HL-60/S4 treated with retinoic acid at 250 ng/mL for 4 days and 3 days (cell line): ENCODE measurements at regions not wholly inside any gene's neighbourhood (a gene's known extent, or its start where the extent isn't known, plus 50 kb on each side); places are given as distances from the start of the nearest gene placed in this dataset.
"Not testable (repeated sequence)": the region's sequence is repeated elsewhere in the genome, so short reads cannot be mapped to it uniquely, and the experiment has no call there.

Source experiments
- in situ Hi-C: fragments of 300-500 bp; cut with MboI; formaldehyde crosslinking; loops from 2 replicates; pipeline ENCODE4 v1.7.0; 2022; ENCODE audit warnings: low sequenced_read_pairs

DNA sequence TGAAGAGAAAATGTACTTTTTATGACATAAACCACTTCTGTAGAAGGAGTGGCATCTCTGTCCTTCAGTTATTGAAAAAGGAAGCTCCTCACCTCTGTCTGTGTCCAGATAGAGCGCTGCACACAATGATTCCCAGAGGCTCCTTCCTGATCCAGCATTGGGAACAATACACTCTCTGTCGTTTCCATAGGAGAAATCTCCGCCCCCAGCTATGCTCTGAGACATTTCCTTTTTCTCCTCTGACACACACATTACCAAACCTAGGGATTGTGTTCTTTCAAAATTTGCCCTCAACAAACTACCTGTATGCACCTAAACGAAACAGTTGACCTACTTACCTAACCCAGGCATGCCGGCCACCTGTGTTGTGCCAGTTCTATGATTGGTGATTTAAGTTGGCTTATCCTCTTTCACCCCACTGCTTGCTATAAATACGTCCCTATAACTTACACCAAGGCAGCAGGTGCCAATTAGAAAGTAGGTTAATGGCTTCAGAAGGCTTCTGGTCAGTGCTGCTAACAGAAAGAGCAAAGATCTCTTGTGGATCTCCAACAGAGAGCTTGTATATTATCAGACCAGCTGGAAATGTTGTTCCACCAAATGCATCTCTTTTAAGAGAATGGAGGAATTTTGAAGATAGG, 140.1 kb upstream of the JCAD start:
- in situ Hi-C loops, result no loop called here

DNA sequence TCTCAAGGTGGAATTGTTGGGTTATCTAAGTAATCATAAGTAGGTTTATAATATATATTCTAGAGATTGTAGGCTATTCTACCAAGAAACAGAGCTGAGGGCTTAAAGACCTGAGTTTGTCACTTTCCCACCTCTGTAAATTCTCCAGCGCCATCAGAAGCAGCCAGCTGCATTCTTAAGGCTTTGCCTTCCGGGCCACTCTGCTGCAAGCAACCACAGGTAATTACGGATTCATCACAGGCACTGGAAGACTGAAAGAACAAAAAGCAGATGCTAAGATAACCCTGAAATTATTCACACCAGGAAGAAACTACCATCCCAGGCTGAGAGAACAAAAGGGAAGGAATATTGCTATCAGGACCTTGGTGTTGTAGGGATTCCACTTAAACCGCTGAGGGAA, 137.8 kb upstream of the JCAD start:
- in situ Hi-C loops, result no loop called here

DNA sequence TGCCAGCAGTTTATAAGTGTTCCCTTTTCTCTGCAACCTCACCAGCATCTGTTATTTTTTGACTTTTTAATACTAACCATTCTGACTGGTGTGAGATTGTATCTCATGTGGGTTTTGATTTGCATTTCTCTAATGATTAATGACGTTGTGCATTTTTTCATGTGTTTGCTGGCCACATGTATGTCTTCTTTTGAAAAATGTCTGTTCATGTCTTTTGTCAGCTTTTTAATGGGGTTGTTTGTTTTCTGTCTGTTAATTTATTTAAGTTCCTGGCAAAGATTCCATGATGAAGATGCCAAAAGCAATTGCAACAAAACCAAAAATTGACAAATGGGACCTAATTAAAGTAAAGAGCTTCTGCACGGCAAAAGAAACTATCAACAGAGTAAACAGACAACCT, 137.2 kb upstream of the JCAD start:
- in situ Hi-C loops, result not testable (repeated sequence)

DNA sequence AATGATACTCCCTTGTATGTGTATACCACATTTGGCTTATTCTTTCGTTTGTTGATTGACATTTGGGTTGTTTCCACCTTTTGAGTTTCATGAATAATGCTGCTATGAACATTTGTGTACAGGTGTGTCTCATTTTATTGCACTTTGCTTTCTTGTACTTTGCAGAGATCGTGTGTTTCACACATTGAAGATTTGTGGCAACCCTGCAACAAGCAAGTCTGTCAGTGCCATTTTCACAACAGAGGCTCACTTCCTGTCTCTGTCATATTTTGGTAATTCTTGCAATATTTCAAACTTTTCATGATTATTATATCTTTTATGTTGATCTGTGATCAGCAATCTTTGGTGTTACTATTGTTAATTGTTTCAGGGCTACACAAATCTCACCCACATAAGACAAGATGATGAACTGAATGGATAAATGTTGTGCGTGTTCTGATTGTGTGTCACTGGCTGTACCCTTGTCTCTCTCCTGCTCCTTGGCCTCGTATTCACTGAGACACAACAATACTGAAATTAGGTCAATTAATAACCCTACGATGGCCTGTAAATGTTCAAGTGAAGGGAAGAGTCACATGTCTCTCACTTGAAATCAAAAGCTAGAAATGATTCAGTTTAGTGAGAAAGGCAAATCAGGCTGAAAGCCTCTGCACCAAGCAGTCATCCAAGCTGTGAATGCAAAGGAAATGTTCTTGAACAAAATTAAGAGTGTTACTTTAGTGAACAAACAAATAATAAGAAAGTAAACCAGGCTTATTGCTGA, 133.6 kb upstream of the JCAD start:
- in situ Hi-C loops, result no loop called here

DNA sequence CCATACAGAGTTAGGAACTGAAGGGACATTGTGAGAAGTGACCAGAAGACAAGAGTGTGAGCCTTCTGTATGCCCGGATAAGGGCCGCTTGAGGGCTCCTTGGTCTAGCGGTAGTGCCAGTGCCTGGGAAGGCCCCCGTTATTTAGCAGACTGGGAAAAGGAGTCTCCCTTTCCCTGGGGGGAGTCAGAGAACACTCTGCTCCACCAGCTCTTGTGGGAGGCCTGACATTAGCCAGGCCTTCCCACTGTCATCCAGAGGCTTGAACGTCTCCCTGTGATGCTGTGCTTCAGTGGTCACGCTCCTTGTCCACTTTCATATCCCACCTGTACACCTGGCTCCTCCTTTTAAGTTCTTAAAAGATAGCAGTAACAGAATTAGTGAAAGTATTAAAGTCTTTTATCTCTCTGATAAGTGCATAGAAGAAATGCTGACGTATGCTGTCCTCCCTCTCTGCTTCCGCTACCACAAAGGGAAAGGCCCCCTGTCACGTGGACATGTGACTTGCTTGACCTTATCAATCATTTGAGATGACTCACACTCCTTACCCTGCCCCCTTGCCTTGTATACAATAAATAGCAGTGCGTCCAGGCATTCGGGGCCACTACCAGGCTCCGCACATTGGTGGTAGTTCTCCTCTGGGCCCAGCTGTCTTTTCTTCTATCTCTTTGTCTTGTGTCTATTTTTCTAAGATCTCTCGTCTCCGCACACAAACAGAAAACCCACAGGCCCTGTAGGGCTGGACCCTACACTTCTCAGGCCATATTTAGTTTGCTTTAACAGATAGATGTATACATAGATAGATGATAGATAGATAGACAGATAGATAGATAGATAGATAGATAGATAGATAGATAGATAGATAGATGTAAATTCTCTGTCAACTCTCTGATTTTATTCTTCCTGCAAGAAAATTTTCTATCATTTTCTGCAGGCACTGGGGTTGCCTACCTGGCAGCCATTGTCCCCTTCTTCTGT, 131.5 kb upstream of the JCAD start:
- in situ Hi-C loops, result no loop called here

DNA sequence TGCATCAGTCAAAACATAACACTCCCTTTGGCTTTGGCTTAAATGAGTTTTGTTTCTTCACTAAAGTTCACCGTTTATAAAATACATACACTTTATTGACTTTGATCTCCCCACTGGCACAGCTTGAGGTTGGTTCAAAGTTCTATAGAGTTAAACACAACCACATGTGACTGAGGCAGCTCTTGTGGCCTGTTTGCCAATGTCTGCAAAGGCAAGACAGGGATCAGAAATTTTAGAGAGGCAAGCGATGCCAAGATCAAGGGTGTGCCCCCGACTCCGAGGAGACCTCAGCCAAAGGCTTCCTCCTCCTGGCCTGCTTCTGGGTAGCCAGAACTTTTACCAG, 129.8 kb upstream of the JCAD start:
- in situ Hi-C loops, result no loop called here

DNA sequence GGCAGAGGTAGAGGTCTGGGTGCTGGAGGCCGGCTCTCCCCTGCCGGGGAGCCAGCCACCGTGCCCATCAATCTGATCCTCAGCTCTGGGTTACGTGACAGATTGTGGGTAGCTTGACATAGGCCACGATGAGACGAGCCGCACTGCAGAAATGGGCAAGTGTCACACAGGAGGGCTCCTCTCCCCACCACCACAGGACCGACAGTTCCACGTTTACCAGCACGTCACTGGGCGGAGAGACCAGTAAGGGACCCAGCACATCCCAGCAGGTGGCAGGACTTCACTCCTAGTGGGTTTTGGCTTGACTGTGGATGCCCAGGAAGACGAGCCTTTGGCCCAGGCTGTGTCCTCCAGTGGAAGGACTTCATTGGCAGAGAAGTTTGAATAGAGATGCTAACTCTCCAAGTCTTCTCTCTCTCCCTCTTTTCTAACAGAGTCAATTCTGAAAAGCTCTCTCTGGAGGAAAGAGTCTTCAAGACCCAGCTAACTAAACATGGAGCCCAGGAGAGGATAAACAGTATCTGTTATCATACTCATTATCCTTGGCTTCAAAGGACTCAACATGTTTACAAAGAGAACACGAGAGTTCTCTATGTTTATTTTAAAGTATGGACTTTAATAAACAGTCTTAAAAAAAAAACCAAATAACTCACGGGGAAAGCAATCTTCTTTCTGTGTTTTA, 129.3 kb upstream of the JCAD start:
- in situ Hi-C loops, result no loop called here

DNA sequence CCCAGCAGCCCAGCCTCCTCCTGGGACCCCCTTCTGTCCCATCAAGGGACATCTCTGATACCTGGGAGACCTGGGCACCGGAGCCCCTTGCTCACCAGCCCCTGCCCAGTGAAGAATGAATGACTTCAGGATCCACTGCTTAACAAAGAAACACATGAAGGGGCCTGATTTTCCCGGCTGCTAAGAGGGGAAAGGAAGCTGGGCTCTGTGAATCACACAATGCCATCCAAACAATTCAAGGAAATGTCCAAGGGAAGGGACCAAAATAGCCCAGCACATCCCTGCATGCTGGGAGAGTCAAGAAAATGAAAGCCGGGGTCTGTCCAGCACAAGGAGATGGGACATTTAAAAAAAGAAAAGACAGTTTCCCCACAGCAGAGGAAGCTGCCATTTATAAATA, 128.7 kb upstream of the JCAD start:
- in situ Hi-C loops, result no loop called here

DNA sequence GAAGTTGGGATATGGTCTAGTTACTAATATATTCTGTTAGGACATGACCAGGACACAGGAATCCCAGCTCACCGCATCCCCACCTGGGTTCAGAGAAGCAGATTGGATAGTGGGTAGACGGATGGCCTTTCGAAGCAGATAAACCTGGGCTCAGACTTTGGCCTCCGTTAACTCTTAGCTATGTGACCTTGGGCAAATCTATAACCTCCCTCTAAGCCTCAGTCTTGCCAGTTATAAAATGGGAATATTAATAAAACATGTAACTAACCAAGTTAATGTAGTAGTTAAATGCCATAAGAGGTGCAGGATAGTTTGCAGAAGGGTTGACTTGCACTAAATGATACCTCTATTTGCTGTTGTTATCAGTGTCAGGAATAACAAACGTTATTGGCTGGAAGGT, 127.6 kb upstream of the JCAD start:
- in situ Hi-C loops, result no loop called here

DNA sequence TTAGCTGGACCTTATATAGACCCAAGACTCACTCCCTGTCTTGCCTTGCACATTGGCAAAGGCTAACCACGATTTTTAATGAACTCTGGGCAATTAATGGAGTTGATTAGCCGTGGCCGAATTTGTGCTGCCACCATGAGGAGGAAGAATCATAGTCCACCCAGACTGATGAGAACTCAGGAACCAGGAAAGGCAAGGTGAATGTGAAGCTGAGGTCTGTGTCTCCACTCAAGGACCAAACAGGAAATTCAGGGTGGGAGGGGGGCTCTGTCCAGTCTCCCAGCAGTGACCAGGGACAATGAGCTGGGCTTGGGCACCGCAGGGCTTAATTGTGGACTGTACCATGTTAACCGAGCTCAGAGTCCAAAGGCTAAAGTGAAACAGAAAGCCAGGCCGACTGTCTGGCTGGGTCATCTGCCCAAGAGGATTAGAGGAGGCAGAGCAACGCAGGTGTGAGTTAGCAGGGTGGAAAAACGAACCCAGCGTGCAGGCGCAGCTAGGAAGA, 127.0 kb upstream of the JCAD start:
- in situ Hi-C loops, result no loop called here

DNA sequence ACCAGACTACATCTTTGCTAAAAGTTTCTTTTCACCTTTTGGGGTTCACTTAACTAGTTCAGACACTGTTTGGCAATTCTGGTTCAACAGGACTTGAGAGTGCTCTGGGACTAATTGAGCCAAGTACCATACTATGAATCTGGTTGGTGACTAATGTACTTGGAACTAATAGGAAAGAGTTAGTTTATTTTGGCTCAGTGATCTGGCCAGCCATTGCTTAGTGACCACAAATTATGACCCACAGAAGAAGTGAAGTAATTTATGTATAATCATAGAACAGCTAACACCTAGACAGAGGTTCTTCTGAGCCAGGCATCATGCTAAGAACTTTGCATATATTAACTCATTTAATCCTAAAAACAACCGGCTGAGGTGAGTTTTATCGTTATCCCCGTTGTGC, 126.5 kb upstream of the JCAD start:
- in situ Hi-C loops, result no loop called here

DNA sequence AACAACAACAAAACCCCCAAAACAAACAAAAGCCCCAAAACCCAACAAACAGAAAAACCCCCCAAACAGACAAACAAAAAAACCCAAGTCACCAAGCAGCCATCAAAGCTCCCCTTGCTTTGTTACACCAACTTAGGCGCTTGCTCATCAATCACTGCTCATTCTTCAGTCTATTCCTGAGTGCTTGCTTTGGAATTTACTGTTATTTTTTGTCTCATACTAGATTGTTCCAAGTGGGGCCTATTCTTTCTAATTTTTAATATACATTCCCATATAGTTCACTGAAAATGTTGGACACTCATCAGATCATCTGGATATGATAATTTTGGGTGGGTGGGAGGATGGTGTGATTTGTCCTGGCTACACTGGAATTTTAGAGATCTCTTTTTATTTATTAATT, 126.0 kb upstream of the JCAD start:
- in situ Hi-C loops, result no loop called here

DNA sequence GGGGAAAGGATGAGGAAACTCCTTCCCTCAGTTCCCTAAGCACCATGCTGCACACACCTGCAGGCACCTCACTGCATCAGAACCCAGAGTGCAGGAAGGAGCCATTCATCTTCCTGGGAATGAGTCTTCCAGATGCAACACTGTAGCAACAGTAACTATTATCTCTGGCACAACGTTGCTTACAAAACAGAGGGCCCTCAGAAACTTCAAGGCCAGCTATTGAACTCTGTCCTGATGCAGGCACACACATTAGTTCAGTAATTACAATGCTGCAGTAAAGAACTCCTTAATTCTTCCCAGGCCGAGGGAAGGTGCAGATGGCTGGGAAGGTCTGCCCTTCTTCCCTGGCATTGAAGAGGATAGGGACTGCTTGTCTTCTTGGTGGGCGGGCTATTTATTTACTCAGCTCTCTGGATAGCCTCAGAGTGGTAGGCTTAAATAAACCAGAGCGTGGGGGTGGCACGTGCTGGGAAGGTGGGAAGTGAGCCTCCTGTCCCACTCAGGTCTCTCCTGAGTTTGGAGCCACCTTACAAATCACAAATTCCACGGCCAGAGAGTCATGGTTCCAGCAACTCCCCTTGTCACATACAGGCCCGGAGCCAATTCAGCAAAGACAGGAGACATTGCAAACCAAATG, 125.1 kb upstream of the JCAD start:
- in situ Hi-C loops, result no loop called here

DNA sequence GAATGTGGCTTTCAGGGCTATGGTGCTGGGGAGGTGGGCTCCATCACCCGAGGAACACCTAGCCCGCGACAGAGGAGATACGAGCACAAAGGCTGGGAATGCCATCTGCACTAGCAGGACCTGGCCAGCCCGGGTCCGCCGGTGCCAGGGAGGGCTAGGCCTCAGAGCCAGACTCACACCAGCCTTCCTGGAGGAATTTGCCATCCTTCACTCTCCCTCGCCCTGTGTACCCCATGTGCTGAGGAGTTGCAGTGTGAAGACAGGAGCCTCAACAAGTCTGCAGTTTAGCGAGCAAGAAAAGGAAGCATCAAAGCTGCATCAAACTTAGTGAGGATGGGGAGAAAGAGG, 123.6 kb upstream of the JCAD start:
- in situ Hi-C loops, result no loop called here

DNA sequence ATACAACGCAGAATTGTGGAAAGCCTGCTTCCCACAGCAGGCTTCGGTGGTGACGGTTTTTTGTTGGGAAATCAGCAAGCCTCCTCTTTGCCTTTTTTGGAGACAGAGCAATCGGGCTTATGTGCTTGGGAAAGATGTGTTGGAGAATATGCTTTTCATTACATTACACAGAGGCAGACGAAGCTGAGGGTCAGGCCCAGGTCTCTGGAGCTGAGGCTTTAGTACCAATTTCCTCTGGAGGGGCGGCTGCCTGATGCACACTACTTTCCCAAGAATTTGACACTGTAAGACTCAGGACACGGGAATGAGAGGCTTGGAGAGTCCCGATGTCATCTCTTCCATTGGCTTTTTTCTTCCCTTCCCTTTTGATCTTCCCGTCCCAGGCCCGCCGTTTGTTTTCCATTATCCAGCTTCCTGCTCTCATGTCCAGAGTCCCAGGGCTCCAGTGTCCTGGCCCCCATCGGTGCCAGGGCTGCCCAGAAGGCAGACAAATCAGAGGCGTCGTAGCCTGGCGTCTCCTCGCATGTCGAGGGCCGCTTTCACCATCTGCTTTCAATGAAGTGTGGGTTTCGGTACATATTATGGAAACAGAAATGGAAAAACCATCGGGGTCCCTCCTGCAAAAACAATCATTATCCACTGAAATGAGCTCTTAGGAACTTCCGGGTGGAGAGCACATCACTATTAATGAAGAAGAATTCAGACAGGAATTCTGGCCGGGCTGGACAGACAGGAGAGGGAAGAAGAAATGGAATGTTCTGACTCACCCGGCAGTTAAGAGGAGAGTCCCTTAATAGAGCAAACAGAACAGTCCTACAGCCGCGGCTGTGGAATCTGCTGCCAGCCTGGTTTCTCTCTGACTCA, 123.0 kb upstream of the JCAD start:
- in situ Hi-C loops, result no loop called here

DNA sequence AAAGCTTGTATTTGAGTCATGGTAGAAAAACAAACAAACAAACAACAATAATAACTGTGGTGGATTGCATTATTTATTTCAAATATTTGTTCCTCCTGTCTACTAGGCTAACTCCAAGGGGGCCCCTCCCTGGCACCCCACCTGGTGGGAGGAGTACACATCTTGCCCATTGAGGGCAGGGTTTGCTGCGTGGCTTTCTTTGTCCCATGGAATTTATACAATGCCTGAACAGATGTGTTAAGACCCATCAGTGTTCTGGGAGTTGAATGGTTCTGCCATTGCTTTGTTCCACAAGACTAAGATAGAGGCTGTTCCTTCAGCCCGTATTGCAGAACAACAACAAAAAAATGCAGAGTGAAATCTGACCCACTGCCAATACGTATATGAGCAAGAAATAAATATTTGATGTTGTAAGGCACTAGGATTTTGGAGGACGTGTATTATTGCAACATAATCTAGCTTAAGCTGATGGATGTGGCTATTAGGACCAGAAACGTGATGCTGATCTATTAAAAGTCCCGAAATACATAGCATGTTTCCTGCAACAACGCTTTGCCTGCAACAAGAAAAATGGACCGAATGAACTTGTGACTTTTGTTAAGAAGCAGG, 119.1 kb upstream of the JCAD start:
- in situ Hi-C loops, result no loop called here

DNA sequence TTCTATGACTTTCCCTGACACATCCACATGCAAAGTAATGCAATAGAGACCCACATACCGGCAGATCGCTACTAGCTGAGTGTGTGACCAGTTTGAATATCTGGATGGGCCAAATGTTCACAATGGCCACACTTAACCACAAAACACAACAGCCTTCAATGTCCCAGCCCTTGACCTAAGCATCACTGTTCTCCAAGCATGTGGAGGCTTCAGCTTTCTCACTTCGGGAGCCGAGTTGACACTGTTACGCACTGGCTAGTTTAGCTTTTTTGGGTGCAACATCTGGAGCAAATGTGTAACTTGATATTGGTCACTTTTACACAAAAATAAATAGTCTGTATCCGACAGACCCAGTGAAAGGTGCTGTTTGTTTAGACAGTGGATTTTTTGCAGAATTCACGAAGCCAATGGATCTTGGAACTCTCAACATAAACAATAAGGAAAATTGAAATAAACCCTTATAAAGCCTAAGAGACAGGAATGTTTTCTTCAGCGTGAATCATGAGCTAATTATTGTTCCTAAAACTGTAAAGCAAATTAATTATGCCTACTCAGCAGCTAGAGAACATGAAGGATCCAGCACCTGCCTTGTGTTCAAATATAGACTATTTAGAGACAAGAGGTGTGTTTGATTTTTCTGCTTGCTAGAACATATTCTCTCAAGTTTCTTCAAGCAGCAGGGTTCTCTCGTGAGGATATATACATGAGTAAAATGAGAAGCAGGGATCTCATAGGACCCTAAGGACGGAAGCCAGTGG, 117.6 kb upstream of the JCAD start:
- in situ Hi-C loops, result no loop called here

DNA sequence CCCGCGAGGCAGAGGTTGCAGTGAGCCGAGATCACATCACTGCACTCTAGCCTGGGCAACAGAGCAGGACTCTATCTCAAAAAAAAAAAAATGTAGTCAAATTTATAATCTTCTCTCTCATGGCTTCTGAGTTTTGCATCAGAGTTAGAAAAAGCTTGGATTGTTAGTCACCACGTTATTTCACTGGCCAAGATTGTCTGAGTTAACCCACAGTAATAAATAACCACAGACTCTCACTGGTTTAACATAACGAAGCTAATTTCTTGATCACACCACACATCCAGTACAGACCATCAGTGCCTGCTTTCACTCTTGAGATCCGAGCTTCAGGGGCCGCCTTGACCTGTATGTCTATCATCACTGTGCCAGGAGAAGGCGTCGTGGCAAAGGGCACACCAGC, 116.8 kb upstream of the JCAD start:
- in situ Hi-C loops, result no loop called here

DNA sequence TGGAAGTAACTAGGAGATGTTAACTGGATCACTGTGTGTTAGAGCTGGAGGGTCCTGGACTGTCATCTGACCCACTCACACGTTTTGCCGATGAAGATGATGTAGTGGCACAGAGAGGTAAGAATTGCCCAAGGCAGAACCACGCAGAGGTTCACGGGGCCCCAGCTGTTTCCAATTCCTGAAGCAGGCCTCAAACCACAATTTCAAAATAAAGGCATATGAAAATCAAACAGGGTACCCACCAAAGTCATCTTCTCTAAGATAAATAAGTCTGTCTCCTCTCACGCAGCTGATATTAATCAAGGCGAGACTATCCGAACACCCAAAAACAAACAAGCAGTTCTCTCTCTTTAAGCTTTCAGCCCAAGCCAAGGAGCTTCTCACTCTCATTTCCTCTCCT, 113.3 kb upstream of the JCAD start:
- in situ Hi-C loops, result no loop called here
